Duodenal mucosa (tissue), 2 donors: ENCODE measurements at regions not wholly inside any gene's neighbourhood (a gene's known extent, or its start where the extent isn't known, plus 50 kb on each side); places are given as distances from the start of the nearest gene placed in this dataset.
"Not testable (repeated sequence)": the region's sequence is repeated elsewhere in the genome, so short reads cannot be mapped to it uniquely, and the experiment has no call there.

ENCODE experiments used
- H3K27ac ChIP-seq: one replicate; pipeline ENCODE4 v1.7.0; 2013; ENCODE audit warnings: low read depth, low read length
- H3K27me3 ChIP-seq, 2 donors: one replicate each; pipeline ENCODE4 v1.7.0; 2013; ENCODE audit warnings: low read length in 2 of 2, control low read depth in 1 of 2; ENCODE audit not compliant: insufficient read depth in 2 of 2, control insufficient read depth in 1 of 2
- H3K36me3 ChIP-seq, 2 donors: one replicate each; pipeline ENCODE4 v1.7.0; 2013; ENCODE audit warnings: low read length in 2 of 2, control low read depth in 1 of 2; ENCODE audit not compliant: insufficient read depth in 2 of 2, control insufficient read depth in 1 of 2
- H3K4me1 ChIP-seq, 2 donors: one replicate each; pipeline ENCODE4 v1.7.0; 2013; ENCODE audit warnings: low read length in 2 of 2, control low read depth in 1 of 2; ENCODE audit not compliant: insufficient read depth in 2 of 2, control insufficient read depth in 1 of 2
- H3K4me3 ChIP-seq, 2 donors: one replicate each; pipeline ENCODE4 v1.7.0; 2013; ENCODE audit warnings: low read length in 2 of 2, low read depth in 1 of 2
- H3K9ac ChIP-seq, 2 donors: one replicate each; pipeline ENCODE4 v1.7.0; 2013; ENCODE audit warnings: low read length in 2 of 2, low read depth in 1 of 2
- H3K9me3 ChIP-seq, 2 donors: one replicate each; pipeline ENCODE4 v1.7.0; 2013; ENCODE audit warnings: low read length in 2 of 2, control low read depth in 1 of 2; ENCODE audit not compliant: control insufficient read depth in 1 of 2

GRCh38 chr14:106269029-106269428, 742.6 kb downstream of the TMEM121 start:
- Histone ChIP-seq H3K9me3 (no peaks in the 10 kb centered on the region), H3K27me3 (peaks cover 6% of the 10 kb centered on the region in 2 donors), H3K9ac (no peak overlapping the region), H3K27ac (no peak overlapping the region), H3K4me3 (no peak overlapping the region), H3K4me1 (no peaks in the 10 kb centered on the region), H3K36me3 (no peaks in the 10 kb centered on the region)

- Histone ChIP-seq H3K9ac (no peak overlapping the region), H3K27ac (no peak overlapping the region), H3K4me1 (no peaks in the 10 kb centered on the region), H3K4me3 (no peak overlapping the region), H3K27me3 (peaks cover 3 to 6% of the 10 kb centered on the region in 2 donors), H3K36me3 (no peaks in the 10 kb centered on the region), H3K9me3 (no peaks in the 10 kb centered on the region)
Measured at GRCh38 chr14:106269451-106270204, 743.2 kb downstream of the TMEM121 start.

- H3K27me3 ChIP-seq, H3K9ac ChIP-seq, H3K9me3 ChIP-seq, H3K36me3 ChIP-seq, H3K4me3 ChIP-seq, H3K27ac ChIP-seq, H3K4me1 ChIP-seq: not testable (repeated sequence)
Measured at GRCh38 chr14:106270476-106271121, 744.2 kb downstream of the TMEM121 start.

GRCh38 chr14:106276326-106277267, 750.2 kb downstream of the TMEM121 start:
- Histone ChIP-seq H3K9me3 (no peaks in the 10 kb centered on the region), H3K27me3 (peaks cover 0 to 3% of the 10 kb centered on the region in 2 donors), H3K36me3 (no peaks in the 10 kb centered on the region), H3K27ac (no peak overlapping the region), H3K4me1 (no peaks in the 10 kb centered on the region), H3K4me3 (no peak overlapping the region), H3K9ac (no peak overlapping the region)

GRCh38 chr14:106277503-106277902, 751.1 kb downstream of the TMEM121 start:
- Histone ChIP-seq H3K9me3 (no peaks in the 10 kb centered on the region), H3K4me3 (no peak overlapping the region), H3K9ac (no peak overlapping the region), H3K27ac (no peak overlapping the region), H3K36me3 (no peaks in the 10 kb centered on the region), H3K27me3 (peaks cover 0 to 3% of the 10 kb centered on the region in 2 donors), H3K4me1 (no peaks in the 10 kb centered on the region)

- Histone ChIP-seq H3K36me3 (no peaks in the 10 kb centered on the region), H3K9ac (no peak overlapping the region), H3K4me3 (no peak overlapping the region)
Measured at GRCh38 chr14:106280876-106281275, 754.5 kb downstream of the TMEM121 start.

GRCh38 chr14:106286697-106287290, 760.4 kb downstream of the TMEM121 start:
- Histone ChIP-seq H3K9me3 (no peaks in the 10 kb centered on the region), H3K4me1 (no peaks in the 10 kb centered on the region), H3K36me3 (no peaks in the 10 kb centered on the region), H3K4me3 (no peak overlapping the region), H3K27ac (no peak overlapping the region), H3K27me3 (no peaks in the 10 kb centered on the region), H3K9ac (no peak overlapping the region)

More at GRCh38 chr14:106280876-106281275, 754.5 kb downstream of the TMEM121 start:
- H3K27ac ChIP-seq: no peak overlapping the region
- no peaks in the 10 kb centered on the region for H3K4me1 ChIP-seq
- no peaks in the 10 kb centered on the region for H3K9me3 ChIP-seq
- no peaks in the 10 kb centered on the region for H3K27me3 ChIP-seq

- Histone ChIP-seq H3K36me3 (no peaks in the 10 kb centered on the region), H3K9ac (no peak overlapping the region), H3K27ac (no peak overlapping the region), H3K27me3 (no peaks in the 10 kb centered on the region), H3K4me3 (no peak overlapping the region), H3K9me3 (no peaks in the 10 kb centered on the region), H3K4me1 (no peaks in the 10 kb centered on the region)
Measured at GRCh38 chr14:106287506-106287905, 761.1 kb downstream of the TMEM121 start.

- Histone ChIP-seq H3K27me3 (no peaks in the 10 kb centered on the region), H3K4me3 (no peak overlapping the region), H3K27ac (no peak overlapping the region), H3K36me3 (no peaks in the 10 kb centered on the region), H3K4me1 (no peaks in the 10 kb centered on the region), H3K9ac (no peak overlapping the region), H3K9me3 (no peaks in the 10 kb centered on the region)
Measured at GRCh38 chr14:106291626-106292025, 765.2 kb downstream of the TMEM121 start.
